K562 (cell line): ENCODE measurements at regions not wholly inside any gene's neighbourhood (a gene's known extent, or its start where the extent isn't known, plus 50 kb on each side); places are given as distances from the start of the nearest gene placed in this dataset.

ENCODE experiments used
- ATAC-seq: fragments of 200-7000 bp; cut with Tn5 transposase; 3 replicates; pipeline ENCODE4 v1.9.1; 2020; ENCODE audit warnings: moderate library complexity
- BruUV-seq: library from RNA; stranded (reverse); fragments of 400-500 nt; replicated peaks from 2 replicates; lab custom pipeline; 2021; lab: Mats Ljungman, UMichigan
- CTCF ChIA-PET: fragments of 300-600 bp; formaldehyde crosslinking; extraction: SDS; loops from one replicate; lab custom pipeline; 2021; ENCODE audit warnings: low intra/inter-chr PET ratio; lab: Yijun Ruan, JAX
- POLR2A ChIA-PET: fragments of 300-600, 350-650 bp; sonication (Branson Sonifier 250); formaldehyde crosslinking; extraction: SDS; loops from one replicate; lab custom pipeline; 2021; ENCODE audit warnings: antibody characterized with exemption, inconsistent platforms; lab: Yijun Ruan, JAX
- DNase-seq, 4 experiments: peaks; one replicate each; pipeline versions ENCODE4 v3.0.0 to v3.0.0-alpha.2; 2011 to 2018; ENCODE audit warnings: low spot score in 3 of 4, mixed read lengths in 3 of 4; ENCODE audit errors: extremely low read depth in 1 of 4
- FAIRE-seq: peaks from 2 replicates; lab custom pipeline; 2011; peaks lifted over from hg19 to GRCh38; lab: Jason Lieb, UNC
- H2AFZ ChIP-seq: 2 replicates; pipeline ENCODE4 v1.6.0; 2011; ENCODE audit warnings: low read depth, low read length, control low read depth, inconsistent platforms
- H3K27ac ChIP-seq: fragments of 200-600 bp; 3 replicates; pipeline ENCODE4 v1.8.0; 2011; ENCODE audit warnings: low read depth, mild to moderate bottlenecking, control low read depth, inconsistent platforms, low read length, moderate library complexity, mixed read lengths; ENCODE audit errors: extremely low read depth
- H3K27me3 ChIP-seq, 2 experiments: fragments of 300-600 bp in 1 of 2; 2 replicates in 1 of 2; 3 replicates in 1 of 2; pipeline versions ENCODE4 v1.6.0 to v1.8.0; 2011; ENCODE audit warnings: inconsistent platforms in 2 of 2, low read length in 2 of 2, mild to moderate bottlenecking in 1 of 2, mixed read lengths in 1 of 2, moderate library complexity in 1 of 2; ENCODE audit not compliant: control insufficient read depth in 2 of 2, insufficient read depth in 2 of 2
- H3K36me3 ChIP-seq: fragments of 300-600 bp; 3 replicates; pipeline ENCODE4 v1.8.0; 2011; ENCODE audit warnings: mild to moderate bottlenecking, low read length, inconsistent platforms; ENCODE audit not compliant: control insufficient read depth, insufficient read depth
- H3K4me1 ChIP-seq, 2 experiments: fragments of 200-600 bp in 1 of 2; replicated peaks in 1 of 2; 2 replicates in 1 of 2; 3 replicates in 1 of 2; pipeline versions ENCODE4 v1.5.1 to v1.8.0; 2011; ENCODE audit warnings: inconsistent platforms in 2 of 2, low read length in 2 of 2, mild to moderate bottlenecking in 1 of 2, mixed read lengths in 1 of 2, moderate library complexity in 1 of 2; ENCODE audit not compliant: control insufficient read depth in 2 of 2, insufficient read depth in 2 of 2
- H3K4me2 ChIP-seq: 2 replicates; pipeline ENCODE4 v1.6.1; 2011; ENCODE audit warnings: low read length, control low read depth, inconsistent platforms, mixed read lengths; ENCODE audit not compliant: insufficient read depth
- H3K4me3 ChIP-seq: fragments of 200-600 bp; sonication (generic), shearing (Covaris generic); 2 replicates; pipeline ENCODE4 v1.5.1; 2016; ENCODE audit warnings: control low read depth, inconsistent platforms
- H3K79me2 ChIP-seq: fragments of 200-600 bp; 3 replicates; pipeline ENCODE4 v1.8.0; 2011; ENCODE audit warnings: low read length, inconsistent platforms; ENCODE audit not compliant: control insufficient read depth, insufficient read depth
- H3K9ac ChIP-seq, 2 experiments: 2 replicates each; pipeline versions ENCODE4 v1.6.0 to v1.6.1; 2011; ENCODE audit warnings: low read depth in 2 of 2, low read length in 2 of 2, control low read depth in 1 of 2, inconsistent platforms in 1 of 2, mild to moderate bottlenecking in 1 of 2, mixed read lengths in 1 of 2; ENCODE audit not compliant: insufficient read depth in 1 of 2
- H3K9me1 ChIP-seq: one replicate; pipeline ENCODE4 v1.6.0; 2011; ENCODE audit warnings: inconsistent platforms, mild to moderate bottlenecking, low read length, moderate library complexity; ENCODE audit not compliant: control insufficient read depth, insufficient read depth
- H3K9me3 ChIP-seq: replicated peaks from 2 replicates; pipeline ENCODE4 v1.5.1; 2011; ENCODE audit warnings: low read depth, low read length, inconsistent platforms; ENCODE audit not compliant: control insufficient read depth, insufficient read depth
- H4K20me1 ChIP-seq: replicated peaks from 2 replicates; pipeline ENCODE4 v1.6.1; 2011; ENCODE audit warnings: low read length, inconsistent platforms, mixed read lengths; ENCODE audit not compliant: control insufficient read depth, insufficient read depth
- CBX1 ChIP-seq: sonication (generic); IDR thresholded peaks from 2 replicates; pipeline ENCODE4 v1.6.1; 2016; ENCODE audit warnings: antibody characterized with exemption, low read depth, mild to moderate bottlenecking
- GABPB2 ChIP-seq: fragments of 250-450 bp; sonication (Bioruptor Pico); conservative IDR thresholded peaks from 2 replicates; pipeline ENCODE4 v1.5.1; 2021; ENCODE audit warnings: mild to moderate bottlenecking
- GATAD2A ChIP-seq: fragments of 450-650 bp; IDR thresholded peaks from 2 replicates; pipeline ENCODE4 v1.6.1; 2017
- HNRNPL ChIP-seq: fragments of 200-400 bp; formaldehyde crosslinking; IDR thresholded peaks from 2 replicates; pipeline ENCODE4 v1.6.1; 2017; ENCODE audit warnings: low read depth, mild to moderate bottlenecking, low read length
- HNRNPLL ChIP-seq: fragments of 200-400 bp; formaldehyde crosslinking; IDR thresholded peaks from 2 replicates; pipeline ENCODE4 v1.6.1; 2017; ENCODE audit warnings: low read length, low read depth, mild to moderate bottlenecking; ENCODE audit not compliant: poor library complexity, severe bottlenecking
- MAZ ChIP-seq, 2 experiments: fragments of 450-650 bp in 1 of 2; sonication (generic) in 1 of 2; formaldehyde crosslinking; IDR thresholded peaks in 1 of 2; conservative IDR thresholded peaks in 1 of 2; 2 replicates each; pipeline versions ENCODE4 v1.4.0 to v1.5.0; 2020; ENCODE audit warnings: mild to moderate bottlenecking in 1 of 2, missing genetic modification reagents in 1 of 2
- NRF1 ChIP-seq, 2 experiments: fragments of 450-650 bp; IDR thresholded peaks in 1 of 2; conservative IDR thresholded peaks in 1 of 2; 2 replicates each; pipeline ENCODE4 v1.6.1; 2014; ENCODE audit warnings: mild to moderate bottlenecking in 2 of 2
- POLR2H ChIP-seq: IDR thresholded peaks from 2 replicates; pipeline ENCODE4 v1.6.1; 2016; ENCODE audit warnings: missing genetic modification characterization, low read depth, mild to moderate bottlenecking, control low read depth, missing compliant biosample characterization, moderate library complexity
- RB1 ChIP-seq: fragments of 450-650 bp; IDR thresholded peaks from 2 replicates; pipeline ENCODE4 v1.6.1; 2017; ENCODE audit warnings: low read depth, mild to moderate bottlenecking
- SRSF1 ChIP-seq: fragments of 200-400 bp; formaldehyde crosslinking; IDR thresholded peaks from 2 replicates; pipeline ENCODE4 v1.6.1; 2017; ENCODE audit warnings: mild to moderate bottlenecking, low read depth, low read length, moderate library complexity
- TEAD2 ChIP-seq: fragments of 450-650 bp; IDR thresholded peaks from 2 replicates; pipeline ENCODE4 v1.6.1; 2016; ENCODE audit warnings: missing genetic modification characterization, control low read depth, missing compliant biosample characterization
- TRIM28 ChIP-seq: fragments of 450-650 bp; IDR thresholded peaks from 2 replicates; pipeline ENCODE4 v1.6.1; 2017
- ZFX ChIP-seq: sonication (generic); formaldehyde crosslinking; IDR thresholded peaks from 2 replicates; pipeline ENCODE4 v1.8.0; 2022; ENCODE audit warnings: mild to moderate bottlenecking, missing genetic modification reagents, moderate library complexity
- WGBS: fragments of 100-300 bp; shearing (Covaris generic); methylation state at CpG from one replicate; pipeline ENCODE4 v1.1.6; 2016; ENCODE audit warnings: low coverage, mixed read lengths; ENCODE audit not compliant: insufficient coverage; ENCODE audit errors: missing lambda C conversion rate; 5-methylcytosine and 5-hydroxymethylcytosine counted together
- in situ Hi-C: fragments of 300-500 bp; cut with MboI; formaldehyde crosslinking; loops from 4 replicates; pipeline ENCODE4 v1.15.0; 2018; ENCODE audit warnings: inconsistent platforms, mixed read lengths
- intact Hi-C: fragments of 100-400 bp; cut with micrococcal nuclease; formaldehyde crosslinking; loops from 2 replicates; pipeline ENCODE4 v1.14.2; 2022
- TF ChIP-seq, protein P1 (sequence below): sonication (generic); formaldehyde crosslinking; IDR thresholded peaks from 2 replicates; pipeline ENCODE4 v1.8.0; 2022; ENCODE audit warnings: missing genetic modification reagents, mild to moderate bottlenecking, moderate library complexity, borderline replicate concordance
- TF ChIP-seq, protein P2 (sequence below): sonication (generic); formaldehyde crosslinking; IDR thresholded peaks from 2 replicates; pipeline ENCODE4 v1.8.1; 2023; ENCODE audit warnings: mild to moderate bottlenecking, missing genetic modification reagents
- TF ChIP-seq, protein P3 (sequence below): fragments of 450-650 bp; formaldehyde crosslinking; IDR thresholded peaks from 2 replicates; pipeline ENCODE4 v1.4.0; 2022; ENCODE audit warnings: missing genetic modification characterization
- TF ChIP-seq, protein P4 (sequence below): fragments of 450-650 bp; IDR thresholded peaks from 2 replicates; pipeline ENCODE4 v1.7.0; 2016; ENCODE audit warnings: borderline replicate concordance

DNA sequence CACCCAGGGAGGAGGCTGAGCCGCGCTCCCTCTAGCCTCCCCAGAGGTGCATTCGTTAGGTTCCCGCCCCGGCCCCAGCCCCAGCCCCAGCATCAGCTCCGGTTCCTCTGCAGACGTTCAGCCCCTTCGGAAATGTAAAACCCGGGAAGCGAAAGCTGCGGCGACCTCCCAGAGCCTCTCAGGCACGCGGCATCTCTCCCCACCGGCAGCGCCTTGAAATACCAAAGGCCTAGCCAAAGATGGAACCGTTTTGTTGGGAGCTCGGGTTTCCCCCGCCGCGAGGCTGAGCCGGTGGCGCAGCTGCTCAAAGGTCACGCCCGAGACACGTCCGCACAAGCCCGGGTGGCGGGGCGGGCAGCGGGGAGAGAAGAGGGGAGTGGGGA, 77.8 kb upstream of the HES1 start (continued):
- TF ChIP-seq, protein P1, sequence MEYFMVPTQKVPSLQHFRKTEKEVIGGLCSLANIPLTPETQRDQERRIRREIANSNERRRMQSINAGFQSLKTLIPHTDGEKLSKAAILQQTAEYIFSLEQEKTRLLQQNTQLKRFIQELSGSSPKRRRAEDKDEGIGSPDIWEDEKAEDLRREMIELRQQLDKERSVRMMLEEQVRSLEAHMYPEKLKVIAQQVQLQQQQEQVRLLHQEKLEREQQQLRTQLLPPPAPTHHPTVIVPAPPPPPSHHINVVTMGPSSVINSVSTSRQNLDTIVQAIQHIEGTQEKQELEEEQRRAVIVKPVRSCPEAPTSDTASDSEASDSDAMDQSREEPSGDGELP = 0 out of 2 replicates have a peak, but pooled peaks have one; percentile 15
- no peak for TF ChIP-seq POLR2H (tag)
- TF ChIP-seq RB1 = peak; percentile 18; the same call in 1 of the 2 replicates
- peak in 1 of 2 experiments; percentile 46; a peak in 1 of 4 replicates for TF ChIP-seq MAZ (CRISPR knock-in tag; conservative IDR thresholded peaks at IDR 0.05 in 1 of 2, IDR thresholded peaks at IDR 0.05 in 1 of 2)
- no peak for TF ChIP-seq TRIM28
- no peak for TF ChIP-seq CBX1
- peak; percentile 33; the same call in 1 of the 2 replicates for TF ChIP-seq ZFX (CRISPR knock-in tag)
- TF ChIP-seq HNRNPLL = peak; percentile 48

DNA sequence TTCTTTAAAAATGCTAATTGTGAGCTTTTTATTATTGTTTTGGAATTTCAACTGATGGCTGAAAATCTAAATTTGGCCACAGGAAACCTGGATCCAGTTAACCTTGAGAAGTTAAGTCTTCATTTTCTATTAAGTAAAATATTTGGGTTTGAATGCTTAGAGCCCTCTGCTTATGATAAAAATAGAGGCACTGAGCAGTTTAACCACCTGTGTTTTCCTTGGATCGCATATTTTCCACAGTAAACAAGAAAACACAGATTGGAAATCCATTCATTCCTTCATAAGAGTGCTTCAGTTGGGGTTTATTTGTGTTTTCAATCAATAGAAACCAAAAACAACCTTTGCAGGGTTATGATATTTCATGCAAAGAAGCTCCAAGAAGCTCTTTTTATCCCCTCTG, 77.2 kb upstream of the HES1 start:
- CTCF ChIA-PET = no interaction called here
- H3K4me3 ChIP-seq = no peak overlapping the region
- 0 out of 2 replicates have a peak overlapping the region, but pooled peaks have one; percentile 33 for H2AFZ ChIP-seq
- H3K9me1 ChIP-seq = no peaks in the 10 kb centered on the region
- H3K36me3 ChIP-seq = no peaks in the 10 kb centered on the region
- intact Hi-C loops (no loop called here), in situ Hi-C loops (no loop called here)
- POLR2A ChIA-PET = interaction anchor here (1.0 to 2.1 kb wide), 3 partner anchors 12 to 76 kb away, joined by 3 to 8 read pairs (median 3); no protein-coding TSS in a partner anchor
- no peaks in the 10 kb centered on the region for H3K9me3 ChIP-seq
- 56% methylated on average over 1 of the region's 1 CpG for WGBS
- H3K79me2 ChIP-seq = no peaks in the 10 kb centered on the region
- H3K27me3 ChIP-seq = no peaks in the 10 kb centered on the region
- no peaks in the 10 kb centered on the region for H4K20me1 ChIP-seq
- FAIRE-seq (no peak), ATAC-seq (no peak), DNase-seq (no peak)
- H3K27ac ChIP-seq = no peak overlapping the region
- H3K9ac ChIP-seq = no peak overlapping the region
- no TSS peak for BruUV-seq
- peaks cover 0 to 11% of the 10 kb centered on the region in 2 experiments; a peak in 3 of 5 replicates for H3K4me1 ChIP-seq
- H3K4me2 ChIP-seq = no peak overlapping the region
- TF ChIP-seq, protein P2, sequence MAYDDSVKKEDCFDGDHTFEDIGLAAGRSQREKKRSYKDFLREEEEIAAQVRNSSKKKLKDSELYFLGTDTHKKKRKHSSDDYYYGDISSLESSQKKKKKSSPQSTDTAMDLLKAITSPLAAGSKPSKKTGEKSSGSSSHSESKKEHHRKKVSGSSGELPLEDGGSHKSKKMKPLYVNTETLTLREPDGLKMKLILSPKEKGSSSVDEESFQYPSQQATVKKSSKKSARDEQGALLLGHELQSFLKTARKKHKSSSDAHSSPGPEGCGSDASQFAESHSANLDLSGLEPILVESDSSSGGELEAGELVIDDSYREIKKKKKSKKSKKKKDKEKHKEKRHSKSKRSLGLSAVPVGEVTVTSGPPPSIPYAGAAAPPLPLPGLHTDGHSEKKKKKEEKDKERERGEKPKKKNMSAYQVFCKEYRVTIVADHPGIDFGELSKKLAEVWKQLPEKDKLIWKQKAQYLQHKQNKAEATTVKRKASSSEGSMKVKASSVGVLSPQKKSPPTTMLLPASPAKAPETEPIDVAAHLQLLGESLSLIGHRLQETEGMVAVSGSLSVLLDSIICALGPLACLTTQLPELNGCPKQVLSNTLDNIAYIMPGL (CRISPR knock-in tag) = no peak
- TF ChIP-seq GABPB2 (CRISPR knock-in tag) (no peak), TEAD2 (no peak), NRF1 (conservative IDR thresholded peaks at IDR 0.05 in 1 of 2, IDR thresholded peaks at IDR 0.05 in 1 of 2) (no peak), HNRNPL (no peak), SRSF1 (no peak), GATAD2A (no peak)
- TF ChIP-seq, protein P3, sequence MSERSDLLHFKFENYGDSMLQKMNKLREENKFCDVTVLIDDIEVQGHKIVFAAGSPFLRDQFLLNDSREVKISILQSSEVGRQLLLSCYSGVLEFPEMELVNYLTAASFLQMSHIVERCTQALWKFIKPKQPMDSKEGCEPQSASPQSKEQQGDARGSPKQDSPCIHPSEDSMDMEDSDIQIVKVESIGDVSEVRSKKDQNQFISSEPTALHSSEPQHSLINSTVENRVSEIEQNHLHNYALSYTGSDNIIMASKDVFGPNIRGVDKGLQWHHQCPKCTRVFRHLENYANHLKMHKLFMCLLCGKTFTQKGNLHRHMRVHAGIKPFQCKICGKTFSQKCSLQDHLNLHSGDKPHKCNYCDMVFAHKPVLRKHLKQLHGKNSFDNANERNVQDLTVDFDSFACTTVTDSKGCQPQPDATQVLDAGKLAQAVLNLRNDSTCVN (CRISPR knock-in tag) = no peak
- TF ChIP-seq, protein P4, sequence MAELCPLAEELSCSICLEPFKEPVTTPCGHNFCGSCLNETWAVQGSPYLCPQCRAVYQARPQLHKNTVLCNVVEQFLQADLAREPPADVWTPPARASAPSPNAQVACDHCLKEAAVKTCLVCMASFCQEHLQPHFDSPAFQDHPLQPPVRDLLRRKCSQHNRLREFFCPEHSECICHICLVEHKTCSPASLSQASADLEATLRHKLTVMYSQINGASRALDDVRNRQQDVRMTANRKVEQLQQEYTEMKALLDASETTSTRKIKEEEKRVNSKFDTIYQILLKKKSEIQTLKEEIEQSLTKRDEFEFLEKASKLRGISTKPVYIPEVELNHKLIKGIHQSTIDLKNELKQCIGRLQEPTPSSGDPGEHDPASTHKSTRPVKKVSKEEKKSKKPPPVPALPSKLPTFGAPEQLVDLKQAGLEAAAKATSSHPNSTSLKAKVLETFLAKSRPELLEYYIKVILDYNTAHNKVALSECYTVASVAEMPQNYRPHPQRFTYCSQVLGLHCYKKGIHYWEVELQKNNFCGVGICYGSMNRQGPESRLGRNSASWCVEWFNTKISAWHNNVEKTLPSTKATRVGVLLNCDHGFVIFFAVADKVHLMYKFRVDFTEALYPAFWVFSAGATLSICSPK = no peak
